ENCODE measurements at regions not wholly inside any gene's neighbourhood (a gene's known extent, or its start where the extent isn't known, plus 50 kb on each side); places are given as distances from the start of the nearest gene placed in this dataset.

DNA sequence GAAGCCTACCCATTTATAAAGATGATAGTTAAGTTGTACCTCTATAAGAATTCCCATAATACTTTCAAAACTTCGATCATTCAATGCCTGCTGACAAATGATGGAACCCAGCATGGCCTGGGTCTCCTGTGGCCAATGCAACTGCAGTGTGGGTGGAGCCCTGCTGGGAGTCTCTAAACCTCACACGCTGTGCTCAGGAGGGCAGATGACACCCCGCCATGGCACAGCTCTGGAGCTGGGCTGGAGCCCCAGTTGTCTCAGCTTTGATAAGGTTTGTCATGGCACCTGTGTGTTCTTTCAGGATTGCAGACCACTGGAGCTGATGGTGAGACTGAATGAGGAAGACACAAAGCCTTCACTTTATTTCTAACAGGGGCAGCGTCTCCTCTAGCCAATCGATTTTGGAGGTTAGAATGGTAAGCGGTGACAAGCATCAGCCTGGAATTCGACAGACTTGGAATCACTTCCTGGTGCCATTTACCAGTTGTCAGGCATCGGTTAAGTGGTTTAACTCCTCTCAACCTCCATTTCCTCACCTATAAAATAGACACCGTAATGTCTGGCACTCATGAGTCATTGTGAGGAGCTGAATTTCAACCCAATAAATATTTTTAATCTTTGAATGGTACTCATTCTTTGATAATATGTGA, 383.6 kb upstream of the SALL3 start:
- no TSS peak for BruUV-seq (replicated peaks)
- Mint-ChIP-seq H3K9me3 (ENCODE audit: unreplicated experiment) (no peaks in the 10 kb centered on the region), H3K27ac (ENCODE audit: low read depth, unreplicated experiment) (no peak overlapping the region), H3K4me3 (ENCODE audit: unreplicated experiment) (no peak overlapping the region), H3K36me3 (ENCODE audit: insufficient read depth, unreplicated experiment) (no peaks in the 10 kb centered on the region), H3K27me3 (ENCODE audit: insufficient read depth, unreplicated experiment) (no peaks in the 10 kb centered on the region), H3K4me1 (ENCODE audit: insufficient read depth, unreplicated experiment) (no peaks in the 10 kb centered on the region)
- ChIA-PET CTCF (no interaction called here), POLR2A (no interaction called here)
- no peak for DNase-seq (ENCODE audit: unreplicated experiment)
- TF ChIP-seq, protein P1, sequence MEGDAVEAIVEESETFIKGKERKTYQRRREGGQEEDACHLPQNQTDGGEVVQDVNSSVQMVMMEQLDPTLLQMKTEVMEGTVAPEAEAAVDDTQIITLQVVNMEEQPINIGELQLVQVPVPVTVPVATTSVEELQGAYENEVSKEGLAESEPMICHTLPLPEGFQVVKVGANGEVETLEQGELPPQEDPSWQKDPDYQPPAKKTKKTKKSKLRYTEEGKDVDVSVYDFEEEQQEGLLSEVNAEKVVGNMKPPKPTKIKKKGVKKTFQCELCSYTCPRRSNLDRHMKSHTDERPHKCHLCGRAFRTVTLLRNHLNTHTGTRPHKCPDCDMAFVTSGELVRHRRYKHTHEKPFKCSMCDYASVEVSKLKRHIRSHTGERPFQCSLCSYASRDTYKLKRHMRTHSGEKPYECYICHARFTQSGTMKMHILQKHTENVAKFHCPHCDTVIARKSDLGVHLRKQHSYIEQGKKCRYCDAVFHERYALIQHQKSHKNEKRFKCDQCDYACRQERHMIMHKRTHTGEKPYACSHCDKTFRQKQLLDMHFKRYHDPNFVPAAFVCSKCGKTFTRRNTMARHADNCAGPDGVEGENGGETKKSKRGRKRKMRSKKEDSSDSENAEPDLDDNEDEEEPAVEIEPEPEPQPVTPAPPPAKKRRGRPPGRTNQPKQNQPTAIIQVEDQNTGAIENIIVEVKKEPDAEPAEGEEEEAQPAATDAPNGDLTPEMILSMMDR (IDR thresholded peaks at IDR 0.05; ENCODE audit: unreplicated experiment): no peak
- intact Hi-C loops (cut with micrococcal nuclease): no loop called here

DNA sequence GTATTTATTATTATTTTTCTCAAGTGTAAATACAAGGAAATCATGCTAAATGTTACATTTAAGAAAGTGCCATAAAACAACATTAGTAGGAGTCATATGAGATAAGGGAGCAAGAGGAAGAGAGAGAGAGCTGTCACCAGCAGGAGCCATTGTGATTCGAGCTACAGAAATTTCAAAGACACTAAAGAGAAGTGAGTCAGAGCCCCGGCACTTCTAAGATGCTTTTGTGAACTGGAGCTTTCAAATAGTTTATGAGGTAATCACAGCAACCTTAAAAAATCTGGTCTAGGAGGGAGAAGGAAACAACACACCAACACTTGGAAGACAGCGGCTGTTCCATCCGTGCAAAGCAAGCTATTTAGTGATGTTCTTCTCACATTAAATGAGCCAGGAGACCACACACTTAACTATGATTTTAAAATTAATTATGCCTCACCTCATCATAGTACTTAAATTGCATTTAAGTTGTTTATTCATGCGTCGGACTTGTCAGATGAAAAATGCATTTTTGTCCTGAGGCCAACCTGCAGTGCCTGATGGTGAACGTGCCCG, 382.7 kb upstream of the SALL3 start:
- Mint-ChIP-seq H3K27me3 (ENCODE audit: insufficient read depth, unreplicated experiment) (no peaks in the 10 kb centered on the region), H3K9me3 (ENCODE audit: unreplicated experiment) (no peaks in the 10 kb centered on the region), H3K4me3 (ENCODE audit: unreplicated experiment) (no peak overlapping the region), H3K27ac (ENCODE audit: low read depth, unreplicated experiment) (no peak overlapping the region), H3K4me1 (ENCODE audit: insufficient read depth, unreplicated experiment) (no peaks in the 10 kb centered on the region), H3K36me3 (ENCODE audit: insufficient read depth, unreplicated experiment) (no peaks in the 10 kb centered on the region)
- ChIA-PET CTCF (interaction anchor here (1.1 kb wide), 1 partner anchor 35 kb away, joined by 3 read pairs; no protein-coding TSS in a partner anchor), POLR2A (no interaction called here)
- BruUV-seq (replicated peaks): no TSS peak
- intact Hi-C loops (cut with micrococcal nuclease): no loop called here
- no peak for DNase-seq (ENCODE audit: unreplicated experiment)
- TF ChIP-seq, protein P1 (IDR thresholded peaks at IDR 0.05; ENCODE audit: unreplicated experiment): no peak

DNA sequence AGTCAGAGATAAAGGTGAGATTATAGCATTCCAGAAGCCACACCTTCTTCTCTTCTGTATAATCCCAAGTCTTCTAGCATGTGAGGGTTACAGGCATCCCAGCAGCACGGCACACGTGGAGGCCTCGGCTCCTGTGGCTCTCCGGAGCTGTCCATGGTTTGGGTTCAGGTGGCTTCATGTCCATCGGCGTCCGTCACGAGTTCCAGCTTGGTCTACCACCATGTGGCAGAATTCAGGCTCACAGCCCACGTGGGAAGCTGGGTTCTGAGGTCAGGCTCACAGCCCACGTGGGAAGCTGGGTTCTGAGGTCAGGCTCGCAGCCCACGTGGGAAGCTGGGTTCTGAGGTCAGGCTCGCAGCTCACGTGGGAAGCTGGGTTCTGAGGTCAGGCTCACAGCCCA, 378.3 kb upstream of the SALL3 start:
- ChIA-PET POLR2A (interaction anchor here (0.5 kb wide), 1 partner anchor 78 kb away, joined by 4 read pairs; no protein-coding TSS in a partner anchor), CTCF (interaction anchor here (0.7 kb wide), 1 partner anchor 13 kb away, joined by 3 read pairs; no protein-coding TSS in a partner anchor)
- no peaks in the 10 kb centered on the region for H3K36me3 Mint-ChIP-seq (ENCODE audit: insufficient read depth, unreplicated experiment)
- H3K27ac Mint-ChIP-seq (ENCODE audit: low read depth, unreplicated experiment): no peak overlapping the region
- intact Hi-C loops (cut with micrococcal nuclease): no loop called here
- H3K9me3 Mint-ChIP-seq (ENCODE audit: unreplicated experiment): peaks cover 19% of the 10 kb centered on the region
- no peak overlapping the region for H3K4me3 Mint-ChIP-seq (ENCODE audit: unreplicated experiment)
- H3K27me3 Mint-ChIP-seq (ENCODE audit: insufficient read depth, unreplicated experiment): no peaks in the 10 kb centered on the region
- DNase-seq (ENCODE audit: unreplicated experiment): no peak
- BruUV-seq (replicated peaks): no TSS peak
- no peaks in the 10 kb centered on the region for H3K4me1 Mint-ChIP-seq (ENCODE audit: insufficient read depth, unreplicated experiment)
- TF ChIP-seq, protein P1 (IDR thresholded peaks at IDR 0.05; ENCODE audit: unreplicated experiment): no peak

DNA sequence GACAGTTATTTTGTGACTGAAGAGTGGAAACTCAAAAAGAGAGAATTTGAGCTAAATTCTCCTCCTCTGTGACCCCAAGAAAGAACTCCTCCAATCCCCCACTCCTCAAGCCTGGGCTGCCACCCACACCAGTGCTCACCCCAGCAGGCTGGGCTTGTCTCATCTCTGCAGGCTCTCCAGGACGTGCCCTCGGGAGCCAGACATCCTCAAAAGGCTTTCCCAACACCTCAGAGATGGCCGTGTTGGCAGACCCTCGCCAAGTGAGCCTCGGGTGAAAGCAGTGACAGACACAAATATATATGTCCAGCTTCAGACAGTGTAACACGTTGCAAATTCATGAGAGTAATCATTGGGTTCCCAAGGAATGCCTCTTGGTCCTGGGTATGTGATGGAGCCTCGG, 377.7 kb upstream of the SALL3 start:
- no TSS peak for BruUV-seq (replicated peaks)
- ChIA-PET CTCF (interaction anchor here (0.7 kb wide), 2 partner anchors 14 to 1381 kb away, joined by 3 read pairs; no protein-coding TSS in a partner anchor), POLR2A (interaction anchor here (0.5 to 0.6 kb wide), 2 partner anchors 79 to 121 kb away, joined by 3 to 4 read pairs; no protein-coding TSS in a partner anchor)
- intact Hi-C loops (cut with micrococcal nuclease): no loop called here
- Mint-ChIP-seq H3K36me3 (ENCODE audit: insufficient read depth, unreplicated experiment) (no peaks in the 10 kb centered on the region), H3K4me1 (ENCODE audit: insufficient read depth, unreplicated experiment) (no peaks in the 10 kb centered on the region), H3K4me3 (ENCODE audit: unreplicated experiment) (no peak overlapping the region), H3K27ac (ENCODE audit: low read depth, unreplicated experiment) (no peak overlapping the region), H3K9me3 (ENCODE audit: unreplicated experiment) (peaks cover 25% of the 10 kb centered on the region), H3K27me3 (ENCODE audit: insufficient read depth, unreplicated experiment) (no peaks in the 10 kb centered on the region)
- TF ChIP-seq, protein P1 (IDR thresholded peaks at IDR 0.05; ENCODE audit: unreplicated experiment): no peak
- no peak for DNase-seq (ENCODE audit: unreplicated experiment)

Measured in MCF 10A (cell line).